UCSD-AML1 (cell line): ENCODE measurements at regions not wholly inside any gene's neighbourhood (a gene's known extent, or its start where the extent isn't known, plus 50 kb on each side); places are given as distances from the start of the nearest gene placed in this dataset.
"Not testable (repeated sequence)": the region's sequence is repeated elsewhere in the genome, so short reads cannot be mapped to it uniquely, and the experiment has no call there.

Experiments used
- DNase-seq: peaks from one replicate; lab custom pipeline; 2025; ENCODE audit not compliant: unreplicated experiment; lab: John Stamatoyannopoulos, UW

DNA sequence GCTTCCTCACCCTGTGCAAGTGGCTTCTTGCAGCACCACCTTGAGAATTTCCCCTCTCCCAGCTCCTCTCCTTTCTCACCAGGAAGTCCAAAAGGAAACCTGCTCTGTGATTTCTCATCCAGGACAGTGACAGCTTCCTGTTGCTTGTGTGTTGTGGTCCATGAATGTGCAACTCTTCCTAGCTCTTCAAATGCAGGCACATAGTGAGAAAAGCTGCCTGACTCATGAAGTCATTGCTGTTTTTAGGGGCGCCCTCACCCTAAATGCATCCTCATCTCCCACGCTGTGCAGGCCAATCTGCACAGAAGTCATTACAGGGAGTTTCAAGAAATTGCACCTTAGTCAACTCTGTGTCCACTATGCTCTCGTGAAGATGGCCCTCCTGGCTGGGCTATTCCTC is 112.9 kb upstream of the IGLL5 start:
- not testable (repeated sequence) for DNase-seq

DNA sequence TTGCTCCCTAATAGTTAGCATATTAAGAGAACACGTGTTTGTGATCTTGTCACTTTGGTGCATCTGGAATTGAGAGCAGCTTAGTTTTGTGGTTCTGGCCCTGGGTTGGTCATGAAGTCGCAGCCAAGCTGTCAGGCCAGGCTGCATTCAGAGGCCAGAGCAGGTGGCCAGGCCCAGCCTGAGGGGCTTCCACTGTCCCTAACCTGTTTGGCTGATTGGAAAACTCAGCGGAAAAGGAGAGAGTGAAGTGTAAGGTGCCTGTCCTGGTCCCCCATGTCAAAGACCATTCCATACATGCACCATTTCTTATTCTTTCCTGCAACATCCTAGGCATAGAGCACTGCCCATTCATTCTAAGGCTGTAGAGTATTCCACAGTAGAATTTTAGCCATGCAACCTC is 111.5 kb upstream of the IGLL5 start:
- DNase-seq = no peak

DNA sequence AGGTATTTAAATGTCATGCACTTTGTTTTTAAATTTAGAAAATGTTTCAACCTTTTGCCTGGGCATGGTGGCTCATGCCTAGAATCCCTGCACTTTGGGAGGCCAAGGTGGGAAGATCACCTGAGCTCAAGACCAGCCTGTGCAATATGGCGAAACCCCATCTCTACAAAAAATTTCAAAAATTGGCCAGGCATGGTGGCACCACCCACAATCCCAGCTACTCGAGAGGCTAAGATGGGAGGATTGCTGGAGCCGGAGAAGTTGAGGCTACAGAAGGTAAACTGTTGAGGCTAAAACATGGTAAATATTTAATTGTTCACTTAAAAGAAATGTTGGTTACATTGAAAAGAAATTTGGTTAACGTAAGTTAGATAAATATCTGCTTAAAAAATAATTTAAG is 108.4 kb upstream of the IGLL5 start:
- DNase-seq = no peak

DNA sequence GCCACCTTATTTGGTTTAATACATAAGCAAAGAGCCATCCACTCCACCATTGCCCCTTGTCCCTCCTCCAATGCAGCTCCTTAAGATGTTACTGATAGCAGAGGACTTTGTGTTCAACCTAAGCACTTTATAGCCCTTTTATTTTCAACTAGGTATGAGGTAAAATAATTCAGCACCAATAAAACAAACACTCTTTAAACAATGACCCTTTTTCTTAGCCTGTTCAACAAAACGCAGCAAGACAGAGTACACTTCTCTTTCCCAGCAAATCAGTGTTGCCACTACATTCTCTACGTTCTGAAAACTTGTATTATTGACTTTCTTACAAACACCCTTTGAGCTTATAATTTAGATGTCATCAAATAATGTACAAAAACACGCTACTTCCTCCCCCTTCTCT is 104.0 kb upstream of the IGLL5 start:
- DNase-seq = no peak

DNA sequence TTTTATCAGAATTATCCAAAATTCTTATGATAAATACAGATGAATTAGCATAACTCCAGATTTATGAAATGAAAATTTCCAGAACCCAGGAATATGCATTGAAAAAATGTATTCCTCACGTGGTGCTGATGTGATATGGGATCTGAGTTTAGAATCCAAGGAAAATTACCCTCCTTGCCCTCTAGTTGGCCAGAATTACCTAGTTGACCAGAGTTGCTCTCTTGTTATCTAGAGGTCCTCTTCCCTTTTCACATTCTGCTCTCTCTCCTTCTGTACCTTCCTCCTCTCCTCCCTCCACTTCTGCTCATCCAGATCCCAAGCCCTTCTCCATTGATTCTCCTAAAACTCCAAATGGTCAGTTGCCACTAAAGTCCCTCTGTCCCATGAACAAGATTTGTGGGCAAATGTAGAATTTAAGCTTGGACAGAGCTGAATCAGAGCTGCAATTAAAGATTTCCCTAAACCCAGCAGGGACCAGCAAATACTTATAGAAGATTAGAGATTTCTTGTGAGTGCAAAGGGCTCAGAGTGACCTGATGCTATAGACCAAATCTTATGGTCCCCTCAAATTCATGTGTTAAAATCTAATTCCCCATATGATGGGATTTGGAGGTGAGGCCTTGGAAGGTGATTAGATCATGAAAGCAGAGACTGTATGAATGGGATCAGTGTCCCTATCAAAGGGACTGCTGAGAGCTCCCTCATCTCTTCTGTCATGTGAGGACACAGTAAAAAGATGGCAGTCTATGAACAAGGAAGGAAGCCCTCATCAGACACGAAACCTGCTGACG is 103.2 kb upstream of the IGLL5 start:
- DNase-seq = no peak

DNA sequence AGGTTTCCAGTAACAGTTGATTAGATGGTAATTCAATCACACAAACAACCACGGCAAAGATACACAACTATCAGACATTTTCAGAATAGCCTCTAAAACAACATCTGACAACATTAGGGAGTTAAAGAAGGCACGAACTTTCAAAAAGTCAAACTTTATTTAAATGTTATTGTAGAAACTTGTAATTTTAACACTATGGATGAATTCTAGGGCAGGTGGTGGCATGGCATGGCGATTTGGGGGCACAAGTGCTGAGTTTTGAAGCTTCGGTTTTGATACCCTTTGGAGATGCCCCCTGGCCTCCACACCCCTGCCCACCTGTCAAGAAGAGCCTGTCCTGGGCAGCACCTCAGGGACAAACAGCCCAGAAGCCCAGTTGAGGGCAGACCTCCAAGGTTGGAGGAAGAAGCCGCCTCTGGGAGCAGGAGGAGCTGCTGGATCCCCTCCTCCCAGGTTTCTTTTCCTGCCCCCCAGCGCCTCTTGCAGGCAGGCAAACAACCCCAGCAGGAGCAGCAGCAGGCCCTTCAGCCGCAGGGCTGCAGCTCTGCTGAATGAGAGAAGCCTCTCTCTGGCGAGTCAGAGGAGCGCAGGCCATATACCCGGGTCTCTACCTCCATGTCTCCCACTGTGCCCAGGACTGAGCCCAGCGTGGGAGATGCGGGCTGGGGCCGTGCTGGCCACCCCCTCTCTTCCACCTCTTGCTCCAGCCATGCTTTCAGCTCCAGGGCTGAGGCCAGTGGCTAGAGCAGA is 102.1 kb upstream of the IGLL5 start:
- DNase-seq = no peak

DNA sequence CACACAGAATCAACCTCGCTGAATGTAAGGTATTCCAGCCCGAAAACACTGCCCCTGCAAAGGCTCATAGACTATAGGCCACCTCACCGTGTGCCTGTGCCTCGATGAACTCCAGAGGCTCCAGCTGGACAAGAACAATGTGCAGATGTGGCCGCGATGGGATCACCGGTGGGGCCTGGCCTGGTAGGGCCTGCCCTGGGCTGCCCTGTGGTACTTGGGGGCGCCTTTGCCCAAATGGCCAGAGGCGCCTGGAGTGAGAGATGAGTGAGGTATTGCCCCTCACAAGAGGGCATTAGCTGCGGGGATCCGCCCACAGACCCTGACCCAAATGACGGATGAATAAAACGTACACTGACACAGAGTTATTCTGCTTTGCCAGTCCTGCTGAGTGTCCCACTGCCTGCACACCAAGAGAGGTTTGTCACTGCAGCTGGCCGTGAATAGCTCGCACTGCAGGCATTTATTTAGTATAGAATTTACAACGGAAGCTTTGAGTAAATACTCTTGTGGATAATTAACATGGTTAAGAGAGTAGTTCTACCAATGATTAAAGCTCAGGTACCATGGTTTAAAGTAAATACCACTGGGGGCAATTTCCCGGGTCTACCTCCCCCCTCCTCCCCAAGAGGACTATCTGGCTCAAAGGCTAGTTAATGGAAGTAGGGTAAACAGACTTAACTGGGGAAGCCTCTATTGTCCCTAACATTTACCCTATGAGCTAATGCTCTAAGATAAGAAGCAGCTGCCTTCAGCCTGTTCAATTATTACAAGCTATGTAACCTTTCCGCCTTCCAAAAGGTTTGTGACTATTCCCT is 101.1 kb upstream of the IGLL5 start:
- DNase-seq = no peak

DNA sequence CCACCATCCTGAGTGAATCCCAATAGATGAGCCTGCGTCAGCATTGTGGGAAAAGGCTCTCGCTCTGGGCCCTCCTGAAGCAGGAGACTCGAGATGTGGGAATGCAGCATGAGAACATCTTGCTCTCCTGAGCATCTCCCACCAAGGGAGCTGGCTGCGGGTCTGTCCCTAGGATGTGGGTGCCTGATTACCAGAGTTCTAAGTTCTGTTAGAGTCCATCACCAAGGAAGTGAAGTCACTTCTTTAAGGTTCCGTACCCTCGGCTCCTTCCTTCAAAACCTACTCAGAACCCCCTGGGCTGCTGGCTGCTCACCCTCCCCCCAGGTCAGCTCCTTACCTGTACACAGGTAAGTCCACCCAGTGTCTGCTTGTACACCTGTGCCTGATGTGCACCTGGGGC is 100.5 kb upstream of the IGLL5 start:
- DNase-seq = no peak

DNA sequence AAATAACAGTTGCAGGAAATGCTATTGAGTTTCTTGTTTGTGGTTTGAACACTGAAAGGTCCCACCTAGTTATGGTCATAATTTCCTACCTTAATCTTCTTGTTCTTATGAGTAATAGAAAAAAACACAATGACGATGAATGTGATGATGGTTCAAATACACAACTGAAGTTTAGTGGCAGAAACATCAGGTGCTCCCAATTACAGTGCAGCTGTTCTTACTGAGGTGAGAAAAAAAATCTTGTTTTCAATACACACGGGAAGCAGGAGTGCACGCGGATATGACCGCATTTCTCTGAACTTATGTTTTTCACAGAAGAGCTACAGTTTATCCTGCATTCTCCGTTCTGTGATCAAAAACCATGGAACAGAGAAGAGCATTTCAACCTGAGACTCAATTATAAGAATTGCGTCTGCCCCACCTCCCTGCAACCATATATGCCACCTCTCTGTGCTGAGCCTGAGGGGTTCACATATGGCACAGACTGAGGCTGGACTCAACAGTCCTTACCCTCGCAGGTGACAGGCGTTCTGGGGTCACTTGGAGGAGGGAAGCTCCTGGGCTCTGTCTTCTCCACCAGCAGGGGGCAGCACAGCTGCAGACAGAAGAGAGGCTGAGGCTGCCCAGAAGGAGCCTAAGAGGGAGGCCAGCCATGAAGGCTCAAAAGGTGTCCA is 99.7 kb upstream of the IGLL5 start:
- DNase-seq = peak; percentile 57

DNA sequence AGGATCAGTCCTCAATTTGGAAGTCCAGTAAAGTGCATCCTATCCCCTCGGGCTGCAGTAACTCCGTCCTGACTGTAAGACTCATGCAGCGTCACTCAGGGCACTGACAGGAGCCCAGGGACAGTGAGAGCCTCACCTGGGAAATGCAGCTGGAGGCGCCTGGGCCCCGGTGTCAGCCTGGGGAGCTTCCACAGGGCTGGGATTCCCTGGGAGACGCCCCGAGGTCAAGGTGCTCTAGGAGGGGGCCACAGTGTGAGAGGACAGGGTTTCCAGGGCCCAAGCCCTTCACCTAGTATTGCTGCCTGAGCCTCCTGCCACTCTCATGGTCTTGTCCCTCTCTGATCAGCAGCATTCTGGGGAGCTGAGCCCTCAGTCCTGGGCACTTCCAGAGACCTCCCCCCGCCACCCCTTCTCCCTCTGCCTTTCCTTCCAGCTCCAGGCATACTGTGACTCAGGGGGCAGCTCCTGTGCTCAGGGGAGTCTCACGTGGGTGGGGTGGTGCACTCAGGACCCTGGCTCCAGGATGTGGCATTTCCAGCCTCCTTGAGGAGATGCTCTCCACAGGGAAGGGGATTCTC is 99.1 kb upstream of the IGLL5 start:
- DNase-seq = no peak

DNA sequence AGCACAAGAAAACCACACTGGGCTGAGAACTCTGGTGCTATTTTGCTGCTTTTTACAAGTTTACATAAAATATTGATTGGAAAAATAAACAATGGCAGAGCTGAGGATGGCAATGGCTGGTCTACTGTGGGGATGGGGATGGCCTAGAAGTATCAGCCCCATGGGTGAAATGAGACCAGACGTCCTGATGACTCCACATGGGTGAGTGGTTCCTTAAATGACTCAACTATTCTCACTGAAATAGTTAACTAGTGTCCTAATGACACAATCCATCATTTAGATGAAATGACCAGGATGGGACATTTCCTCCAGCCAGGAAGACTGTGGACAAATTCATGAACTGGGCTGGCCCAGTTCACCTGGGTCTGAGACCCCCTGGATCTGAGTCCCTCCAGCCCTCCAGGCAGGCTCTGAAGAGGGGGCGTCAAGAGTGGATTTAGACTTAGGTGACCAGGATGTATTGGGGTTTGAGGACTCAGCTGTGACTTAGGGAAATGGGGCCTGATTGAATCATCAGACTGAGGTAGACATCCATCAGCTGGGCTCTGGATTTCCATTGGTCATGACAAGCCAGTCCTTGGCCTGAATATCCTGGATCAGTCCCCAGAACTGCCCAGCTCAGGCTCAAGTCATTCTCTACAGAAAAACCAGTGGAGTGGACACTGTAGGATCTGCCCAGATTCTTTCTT is 98.2 kb upstream of the IGLL5 start:
- no peak for DNase-seq

DNA sequence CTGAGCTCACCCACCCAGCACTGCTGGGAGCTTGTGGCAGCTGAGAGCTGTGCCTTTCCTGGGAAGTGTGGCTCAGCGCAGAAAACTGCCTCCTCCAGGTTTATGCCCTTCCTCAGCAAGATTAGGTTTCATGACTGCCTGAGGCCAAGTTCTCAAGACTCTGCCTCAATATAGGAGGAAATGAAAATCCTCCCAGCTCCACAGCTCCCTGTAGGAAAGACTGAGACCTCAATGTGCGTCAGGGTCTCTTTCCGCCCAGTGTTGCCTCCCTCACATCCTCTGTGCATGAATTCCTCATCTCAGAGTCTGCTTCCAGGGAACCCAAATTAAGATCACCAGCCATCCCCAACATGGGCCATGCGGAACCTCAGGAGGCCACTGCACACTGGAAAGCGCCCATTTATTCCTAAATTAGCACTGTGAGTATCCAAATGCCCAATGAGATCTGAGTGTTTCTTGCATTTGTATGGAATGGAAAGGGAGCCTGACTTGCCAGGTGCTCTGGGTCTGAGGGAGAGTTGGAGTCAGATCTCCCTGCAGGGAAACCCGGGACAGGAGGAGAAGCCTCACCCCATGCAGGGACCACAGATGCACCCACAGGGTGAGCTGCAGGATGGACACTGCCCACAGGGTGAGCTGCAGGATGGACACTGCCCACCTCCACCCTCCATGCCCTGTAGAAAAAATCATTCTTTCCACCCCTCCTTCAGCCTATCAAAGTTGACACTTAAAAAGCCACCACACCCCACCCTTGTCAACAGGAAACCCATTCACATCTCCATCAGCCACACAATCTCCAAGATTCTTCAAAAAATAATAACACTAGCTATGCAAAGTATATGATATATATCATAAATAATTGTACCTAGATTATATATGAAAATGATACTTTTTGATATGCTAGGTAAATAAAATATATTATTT is 97.4 kb upstream of the IGLL5 start:
- DNase-seq = no peak

DNA sequence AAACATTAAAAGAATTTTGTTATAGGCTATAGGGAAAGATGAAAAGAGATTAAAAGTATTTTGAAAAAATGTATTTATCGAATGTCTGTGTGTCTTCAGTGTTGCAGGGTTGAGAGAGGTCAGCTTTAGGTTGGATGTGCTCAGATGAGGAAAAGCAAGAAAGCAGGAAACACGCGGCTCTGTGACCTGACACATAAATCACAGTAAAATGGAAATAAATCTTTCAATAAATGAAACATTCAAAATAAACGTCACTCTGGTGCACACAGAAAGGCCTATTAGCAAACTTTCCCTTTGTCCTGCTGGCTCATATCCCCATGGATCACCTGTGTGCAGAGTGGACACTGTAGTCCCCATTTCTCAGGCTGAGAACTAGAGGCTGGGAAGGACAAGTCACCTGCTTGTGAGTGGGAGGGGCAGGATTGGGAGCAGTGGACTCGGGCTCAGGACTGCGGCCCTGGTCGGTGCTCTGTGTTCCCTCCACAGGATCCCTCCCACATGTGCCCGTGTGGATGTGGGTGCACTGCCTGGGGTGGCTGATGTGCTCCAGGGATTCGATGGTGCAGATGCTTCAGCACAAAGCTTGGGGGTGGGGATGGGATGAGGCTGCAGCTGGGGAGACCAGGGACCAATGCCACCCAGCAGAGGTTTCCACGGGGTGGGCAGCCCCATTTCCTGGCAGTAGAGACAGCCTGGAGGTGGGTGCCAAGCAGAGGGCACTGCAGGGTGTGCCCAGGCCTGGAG is 96.0 kb upstream of the IGLL5 start:
- no peak for DNase-seq

DNA sequence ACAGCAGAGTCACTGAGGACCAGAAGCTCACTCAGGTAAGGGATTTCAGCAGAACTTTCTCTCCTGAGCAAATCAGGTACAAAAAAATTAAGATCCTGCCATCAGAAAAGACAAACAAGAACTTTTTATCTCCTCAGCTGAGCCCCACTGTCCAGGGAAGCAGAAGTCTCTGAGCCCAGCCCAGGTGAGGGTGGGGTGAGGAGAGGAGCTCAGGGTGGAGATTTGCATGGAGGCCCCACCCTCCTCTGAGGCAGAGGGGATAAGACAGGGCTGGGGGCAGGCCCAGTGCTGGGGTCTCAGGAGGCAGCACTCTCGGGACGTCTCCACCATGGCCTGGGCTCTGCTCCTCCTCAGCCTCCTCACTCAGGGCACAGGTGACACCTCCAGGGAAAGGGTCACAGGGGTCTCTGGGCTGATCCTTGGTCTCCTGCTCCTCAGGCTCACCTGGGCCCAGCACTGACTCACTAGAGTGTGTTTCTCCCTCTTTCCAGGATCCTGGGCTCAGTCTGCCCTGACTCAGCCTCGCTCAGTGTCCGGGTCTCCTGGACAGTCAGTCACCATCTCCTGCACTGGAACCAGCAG is 95.3 kb upstream of the IGLL5 start:
- not testable (repeated sequence) for DNase-seq

DNA sequence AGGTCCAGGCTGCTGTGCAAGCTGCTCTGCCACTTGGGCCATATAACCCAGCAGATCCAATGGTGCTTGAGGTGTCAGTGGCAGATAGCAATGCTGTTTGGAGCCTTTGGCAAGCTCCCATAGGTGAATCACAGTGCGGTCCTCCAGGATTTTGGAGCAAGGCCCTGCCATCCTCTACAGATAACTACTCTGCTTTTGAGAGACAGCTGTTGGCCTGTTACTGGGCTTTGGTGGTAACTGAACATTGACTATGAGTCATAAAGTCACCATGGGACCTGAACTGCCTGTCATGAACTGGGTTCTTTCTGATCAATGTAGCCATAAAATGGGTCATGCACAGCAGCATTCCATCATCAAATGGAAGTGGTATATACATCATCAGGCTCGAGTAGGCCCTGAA is 92.0 kb upstream of the IGLL5 start:
- DNase-seq = not testable (repeated sequence)

DNA sequence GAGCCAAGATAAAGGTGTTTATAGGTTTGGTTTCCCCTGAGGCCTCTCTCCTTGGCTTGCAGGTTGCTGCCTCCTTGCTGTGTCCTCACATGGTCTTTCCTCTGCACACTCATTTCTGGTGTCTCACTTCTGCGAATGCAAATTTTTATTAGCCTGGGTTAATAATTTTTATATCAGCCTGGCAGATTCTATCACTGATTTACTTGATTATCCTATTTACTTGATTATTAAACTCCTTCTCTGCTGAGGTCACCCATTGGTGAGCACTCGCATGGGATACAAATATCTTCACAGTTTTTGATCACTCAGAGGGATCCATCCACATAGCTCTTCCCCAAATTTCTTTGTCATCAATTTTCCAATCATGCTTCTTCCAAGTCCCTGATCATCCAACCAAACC is 90.9 kb upstream of the IGLL5 start:
- no peak for DNase-seq

DNA sequence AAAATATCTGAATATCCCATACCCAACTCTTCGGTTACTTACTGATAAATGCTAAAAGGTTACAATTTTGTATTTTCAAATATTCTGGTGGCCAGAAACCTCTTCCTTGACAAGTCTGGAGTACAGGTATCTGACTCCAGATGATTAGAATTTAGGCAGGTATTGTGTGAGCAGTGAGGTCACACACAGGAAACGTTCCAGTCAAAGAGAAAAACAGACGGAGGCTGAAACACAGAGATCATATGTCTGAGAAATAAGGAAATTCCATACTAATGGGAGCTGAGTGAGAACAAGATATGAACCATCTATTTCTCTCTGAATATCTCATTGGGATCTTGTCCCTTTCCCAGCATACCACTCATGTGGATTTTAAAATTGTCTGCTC is 89.4 kb upstream of the IGLL5 start:
- no peak for DNase-seq

DNA sequence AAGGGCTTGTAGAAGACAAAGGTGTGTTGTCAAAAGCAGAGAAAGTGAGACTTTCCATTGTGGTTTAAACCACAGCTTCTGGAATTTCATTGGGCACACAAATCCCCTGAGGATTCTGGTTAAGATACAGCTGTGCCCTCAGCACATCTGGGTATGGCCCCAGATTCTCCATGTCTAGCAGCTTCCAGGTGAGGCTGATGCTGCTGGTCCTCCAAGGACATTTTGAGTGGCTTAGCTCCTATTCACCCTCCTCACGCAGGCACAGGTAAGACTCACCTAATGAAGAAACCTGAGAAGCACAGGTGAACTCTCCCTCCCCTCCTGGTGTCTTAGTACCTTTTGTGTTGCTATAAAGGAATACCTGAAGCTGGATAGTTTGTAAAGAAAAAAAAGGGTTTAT is 88.9 kb upstream of the IGLL5 start:
- DNase-seq = no peak
